GM18511 (cell line): ENCODE measurements at regions not wholly inside any gene's neighbourhood (a gene's known extent, or its start where the extent isn't known, plus 50 kb on each side); places are given as distances from the start of the nearest gene placed in this dataset.
"Not testable (repeated sequence)": the region's sequence is repeated elsewhere in the genome, so short reads cannot be mapped to it uniquely, and the experiment has no call there.

Experiments used
- ATAC-seq: cut with Tn5 transposase; IDR thresholded peaks from one replicate; pipeline ENCODE4 v1.9.1; 2021; ENCODE audit warnings: mild to moderate bottlenecking, moderate library complexity; ENCODE audit not compliant: unreplicated experiment

DNA sequence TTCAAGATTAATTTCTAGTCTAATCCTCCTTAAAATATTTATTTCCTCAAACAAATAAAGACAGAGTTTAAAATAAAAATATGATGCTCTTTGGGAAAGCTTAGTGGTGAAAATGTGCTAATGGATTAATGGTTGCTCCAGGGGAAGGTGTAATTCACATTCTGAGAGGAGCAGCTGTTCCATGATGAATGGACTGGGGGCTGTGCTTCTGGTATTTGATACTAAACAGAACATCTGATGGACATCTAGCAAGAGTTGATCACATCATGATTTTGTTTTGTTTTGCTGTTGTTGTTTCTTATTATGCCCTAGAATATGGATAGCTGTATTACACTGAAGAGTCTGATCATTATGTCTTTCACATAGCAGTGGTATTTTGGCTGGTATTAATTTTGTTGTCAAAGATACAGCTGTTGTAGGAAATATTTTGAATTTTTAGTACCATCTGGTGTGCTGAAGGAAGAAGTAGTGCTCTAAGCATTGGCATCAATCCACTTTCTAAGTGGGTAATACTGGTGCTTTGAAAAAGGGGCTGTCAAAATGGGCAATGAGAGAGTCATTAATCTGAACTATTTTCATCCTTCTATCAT lies 296.4 kb downstream of the ADAMTS20 start:
- no peak for ATAC-seq

DNA sequence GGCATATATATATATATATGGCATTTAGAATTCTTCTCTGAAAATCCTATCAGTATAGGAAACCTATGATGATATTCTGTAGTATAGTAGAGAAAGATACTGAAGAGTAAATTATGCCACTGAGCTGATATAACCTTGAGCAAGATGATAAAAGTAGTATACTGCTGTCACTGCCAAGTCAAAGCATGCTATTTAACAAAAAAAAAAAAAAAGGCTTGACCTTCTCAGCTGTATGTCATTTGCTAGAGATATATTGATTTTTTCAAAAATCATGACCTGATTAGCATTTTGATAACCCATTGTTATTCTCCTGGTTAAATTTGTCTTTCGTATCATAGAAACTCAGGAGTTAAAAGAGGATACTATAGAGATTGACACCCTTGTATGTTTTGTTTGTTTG lies 299.4 kb downstream of the ADAMTS20 start:
- ATAC-seq: no peak

DNA sequence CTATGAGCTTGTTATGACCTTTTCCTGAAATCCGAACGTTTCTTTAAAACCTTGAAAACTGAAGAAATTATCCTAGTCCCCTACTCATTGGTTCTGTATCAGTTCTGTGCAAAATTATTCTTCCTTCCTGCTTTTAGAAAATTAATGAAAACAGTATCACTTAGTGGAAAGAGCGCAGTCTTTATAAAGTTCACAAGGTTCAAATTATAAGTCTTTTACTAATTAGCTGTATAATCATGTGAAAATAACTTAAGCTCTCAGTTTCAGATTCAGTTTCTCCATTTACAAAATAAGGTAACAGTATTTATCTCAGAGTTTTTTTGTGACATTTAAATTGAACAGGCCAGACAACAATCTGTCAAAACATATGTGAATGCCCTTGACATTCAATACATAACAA lies 306.1 kb downstream of the ADAMTS20 start:
- no peak for ATAC-seq

DNA sequence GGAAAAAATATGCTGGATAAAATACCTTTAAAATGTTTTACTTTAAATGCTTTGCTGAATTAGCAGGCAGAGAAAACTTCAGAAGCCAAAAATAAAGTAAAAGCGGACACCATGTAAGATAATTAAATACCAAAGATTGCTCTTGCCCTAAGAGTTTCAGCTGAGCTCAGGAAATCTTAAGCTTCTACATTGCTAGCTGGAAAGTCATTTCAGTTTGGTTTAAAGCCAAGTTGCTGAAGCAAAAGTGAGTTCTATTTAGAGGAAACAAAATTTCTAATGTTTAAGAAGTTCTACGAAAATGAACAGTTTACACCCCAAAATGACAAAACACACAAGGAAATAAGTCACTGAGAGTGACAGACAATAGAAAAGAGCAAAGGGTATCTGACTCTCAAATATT lies 310.0 kb downstream of the ADAMTS20 start:
- ATAC-seq: no peak

DNA sequence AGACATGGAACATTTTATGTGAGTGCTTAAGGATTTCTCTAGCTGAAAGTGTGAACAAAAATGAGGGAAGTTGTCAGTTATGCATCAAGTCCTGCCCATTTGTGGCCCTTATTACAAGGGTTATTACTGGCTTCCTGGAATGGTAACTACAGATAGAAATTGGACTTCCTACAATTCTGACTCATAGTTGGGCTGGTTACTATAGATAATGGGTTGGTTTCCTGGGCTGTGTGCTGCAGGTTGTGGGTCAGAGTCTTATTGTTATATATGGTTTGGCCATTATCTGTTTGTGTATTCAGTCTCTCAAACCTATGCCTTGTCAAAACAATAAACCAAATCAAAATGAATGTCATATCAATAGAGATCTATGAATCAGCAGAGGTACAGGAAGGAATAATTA lies 313.7 kb downstream of the ADAMTS20 start:
- ATAC-seq: no peak

DNA sequence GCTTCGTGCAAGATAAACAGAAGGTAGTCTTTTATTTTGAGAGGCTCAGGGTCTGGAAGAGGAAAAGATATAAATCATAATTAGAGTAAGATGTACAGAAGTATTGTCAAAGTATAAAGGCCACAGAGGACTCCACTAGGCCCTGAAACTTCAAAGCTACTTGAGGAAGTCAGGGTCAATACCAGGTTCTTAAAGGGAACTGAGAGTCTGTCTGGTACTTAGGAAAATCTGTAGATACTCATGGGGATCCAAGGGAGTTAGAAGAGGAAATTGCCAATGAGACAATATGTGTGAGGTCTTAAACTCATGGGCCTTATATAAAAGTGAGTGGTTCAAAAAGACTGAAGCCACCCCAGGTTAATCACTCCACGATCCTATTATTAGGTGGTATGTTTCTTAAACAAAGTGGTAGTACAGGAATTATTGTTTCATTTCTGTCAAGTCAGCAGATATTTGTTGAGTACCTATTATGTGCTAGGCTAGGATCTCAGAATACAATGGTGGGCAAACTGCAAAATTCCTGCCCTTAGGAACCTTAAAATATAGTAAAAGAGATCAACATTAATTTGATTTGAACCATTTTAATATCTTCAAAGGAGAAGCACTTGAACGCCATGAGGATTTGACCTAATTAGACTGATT lies 314.6 kb downstream of the ADAMTS20 start:
- no peak for ATAC-seq

DNA sequence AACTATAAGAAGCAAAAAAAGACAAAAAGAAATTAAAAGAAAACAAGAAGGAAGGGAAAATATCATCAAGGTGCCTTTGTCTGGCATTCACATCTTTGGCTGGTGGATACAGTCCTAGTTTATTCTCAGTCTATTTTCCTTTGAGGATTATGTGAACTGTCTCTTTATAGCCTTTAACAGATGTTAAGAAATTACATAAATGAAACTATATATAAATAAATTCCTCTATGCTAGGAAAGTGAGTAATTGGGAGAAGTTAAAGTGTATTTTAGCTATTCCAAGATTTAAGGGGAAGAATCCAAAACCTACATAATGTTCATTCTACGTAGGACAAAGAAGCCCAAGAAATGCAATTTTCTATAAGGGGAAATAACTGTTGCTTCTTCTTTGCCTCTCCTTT lies 316.3 kb downstream of the ADAMTS20 start:
- no peak for ATAC-seq

DNA sequence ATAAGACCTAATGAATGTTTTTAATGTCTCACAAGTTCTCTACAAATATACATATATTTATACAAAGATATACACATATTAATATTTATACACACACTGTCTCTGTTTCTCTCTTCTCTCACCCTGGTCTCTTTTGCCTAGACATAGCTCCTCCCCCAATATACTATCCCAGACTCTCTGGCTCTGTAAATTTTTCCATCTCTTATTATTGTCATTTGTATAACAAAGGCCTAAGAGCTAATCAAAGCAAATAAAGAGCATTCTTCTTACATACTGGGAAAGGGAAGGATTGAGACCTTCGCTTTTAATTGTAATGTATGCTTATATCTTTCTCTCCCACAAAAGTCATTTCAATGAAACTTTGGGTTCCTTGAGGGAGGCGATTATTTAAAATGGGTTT lies 318.1 kb downstream of the ADAMTS20 start:
- ATAC-seq: no peak

DNA sequence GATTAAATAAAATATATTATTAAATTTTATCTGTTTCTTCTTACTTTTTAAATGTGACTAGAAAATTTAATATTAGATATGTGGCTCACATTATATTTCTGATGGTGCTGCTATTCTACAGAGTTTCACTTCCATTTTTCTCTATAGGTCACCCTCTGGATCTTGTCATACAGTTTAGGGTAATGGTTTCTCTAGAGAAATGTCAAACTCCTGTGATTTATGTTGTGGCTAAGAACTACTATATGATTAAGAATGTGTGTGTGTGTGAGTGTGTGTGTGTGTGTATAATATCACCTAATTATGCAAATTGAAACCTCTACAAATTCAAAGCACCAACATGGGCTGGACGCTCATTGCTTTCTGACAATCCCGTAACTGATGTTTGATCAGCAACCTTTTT lies 325.9 kb downstream of the ADAMTS20 start:
- no peak for ATAC-seq

DNA sequence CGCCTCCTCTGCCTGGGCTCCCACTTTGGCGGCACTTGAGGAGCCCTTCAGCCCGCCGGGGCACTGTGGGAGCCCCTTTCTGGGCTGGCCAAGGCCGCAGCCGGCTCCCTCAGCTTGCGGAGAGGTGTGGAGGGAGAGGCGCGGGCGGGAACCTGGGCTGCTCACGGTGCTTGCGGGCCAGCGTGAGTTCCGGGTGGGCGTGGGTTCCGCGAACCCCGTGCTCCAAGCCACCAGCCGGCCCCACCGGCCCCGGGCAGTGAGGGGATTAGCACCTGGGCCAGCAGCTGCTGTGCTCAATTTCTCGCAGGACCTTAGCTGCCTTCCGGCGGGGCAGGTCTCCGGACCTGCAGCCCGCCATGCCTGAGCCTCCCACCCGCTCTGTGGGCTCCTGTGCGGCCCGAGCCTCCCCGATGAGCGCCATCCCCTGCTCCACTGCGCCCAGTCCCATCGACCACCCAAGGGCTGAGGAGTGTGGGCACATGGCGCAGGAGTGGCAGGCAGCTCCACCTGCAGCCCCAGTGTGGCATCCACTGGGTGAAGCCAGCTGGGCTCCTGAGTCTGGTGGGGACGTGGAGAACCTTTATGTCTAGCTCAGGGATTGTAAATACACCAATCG lies 327.7 kb downstream of the ADAMTS20 start:
- not testable (repeated sequence) for ATAC-seq

DNA sequence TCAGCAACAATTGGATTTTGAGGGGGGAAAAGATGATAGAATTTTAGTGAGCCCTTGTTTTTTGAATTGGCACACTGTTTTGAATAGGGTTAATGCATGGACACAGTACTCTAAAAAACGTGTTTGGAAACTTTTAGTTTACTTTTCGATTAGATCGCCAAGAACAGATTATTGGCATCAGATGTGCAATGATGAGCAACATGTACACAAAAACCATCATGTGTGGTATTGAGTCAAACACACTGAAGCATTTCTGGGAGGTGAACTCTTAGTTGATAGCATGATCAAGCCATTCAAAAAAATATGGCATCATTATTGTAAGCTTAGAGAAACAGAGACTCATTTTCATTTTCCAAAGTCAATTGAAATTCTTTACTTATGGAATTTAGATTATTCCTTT lies 329.2 kb downstream of the ADAMTS20 start:
- ATAC-seq: no peak

DNA sequence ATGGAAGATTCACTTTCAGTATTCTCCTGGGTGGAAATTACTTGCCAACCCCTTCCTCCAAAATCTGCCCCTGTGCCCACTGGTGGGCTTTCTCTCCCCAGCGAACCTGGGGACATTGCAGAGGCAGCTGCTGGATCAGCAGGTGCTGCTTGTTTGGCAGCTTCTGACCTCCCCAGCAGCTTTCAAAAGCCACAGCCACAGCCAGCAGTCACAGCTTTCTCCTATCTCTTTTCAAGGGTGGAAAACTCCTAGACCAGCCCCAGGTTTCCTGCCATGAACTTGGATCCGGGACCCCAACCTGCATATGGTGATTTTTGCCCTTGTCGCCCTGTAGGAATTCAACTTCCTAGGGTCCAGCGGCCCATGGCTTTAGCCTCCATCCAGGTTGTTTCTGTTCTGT lies 330.8 kb downstream of the ADAMTS20 start:
- no peak for ATAC-seq

DNA sequence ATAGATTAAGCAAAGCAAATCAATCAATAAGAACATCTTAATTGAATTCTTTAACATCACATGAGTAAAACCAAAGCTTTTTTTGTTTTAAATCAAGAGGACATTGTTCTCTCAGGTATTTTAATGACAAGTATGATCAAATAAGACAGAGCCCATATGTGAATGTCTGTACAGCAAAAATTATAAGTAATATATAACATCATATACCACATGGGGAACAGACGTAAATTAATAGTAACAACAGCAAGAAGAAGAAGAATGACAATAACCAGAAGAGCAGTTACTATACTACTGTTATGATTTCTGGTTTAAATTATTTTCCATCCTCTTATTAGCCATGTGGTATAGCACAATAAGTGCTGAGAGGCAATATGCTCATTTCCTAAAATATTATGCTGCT lies 335.5 kb downstream of the ADAMTS20 start:
- ATAC-seq: no peak

DNA sequence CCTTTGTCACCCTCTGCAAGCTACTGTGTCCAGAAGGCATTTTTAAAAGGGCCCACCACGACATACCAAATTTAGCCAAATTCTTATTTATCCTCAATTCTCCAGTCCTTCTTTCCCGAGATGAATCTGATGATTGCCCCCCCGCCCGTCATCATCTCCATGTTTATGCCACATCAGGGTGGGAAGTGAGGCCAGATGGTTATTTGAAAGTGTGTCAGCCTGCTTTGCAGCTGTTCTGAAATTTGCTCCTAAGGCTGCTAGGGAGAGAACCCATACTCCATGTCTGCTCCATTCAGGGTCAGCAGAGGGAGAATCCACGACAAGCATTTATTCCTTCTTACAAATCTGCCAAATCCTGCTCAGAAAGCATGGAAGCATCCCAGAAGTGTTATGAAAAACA lies 337.8 kb downstream of the ADAMTS20 start:
- no peak for ATAC-seq

DNA sequence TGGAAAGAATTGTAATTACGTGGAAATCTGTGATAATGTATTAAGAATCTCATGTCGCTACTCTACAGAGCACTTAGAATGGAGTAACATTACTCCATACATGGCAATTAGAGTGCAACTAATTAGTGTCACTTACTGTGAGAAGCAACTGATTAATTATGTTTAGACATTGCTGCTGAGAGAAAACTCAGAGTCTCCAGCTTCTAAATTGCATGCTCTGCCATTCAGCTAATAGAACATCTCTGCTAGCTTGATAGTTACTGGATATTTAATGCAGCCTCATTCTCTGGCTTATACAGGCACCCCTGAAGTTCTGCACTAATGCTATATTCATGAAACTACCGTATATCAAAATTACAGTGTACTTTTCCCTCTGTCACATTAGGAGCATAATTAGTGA lies 338.4 kb downstream of the ADAMTS20 start:
- ATAC-seq: no peak

DNA sequence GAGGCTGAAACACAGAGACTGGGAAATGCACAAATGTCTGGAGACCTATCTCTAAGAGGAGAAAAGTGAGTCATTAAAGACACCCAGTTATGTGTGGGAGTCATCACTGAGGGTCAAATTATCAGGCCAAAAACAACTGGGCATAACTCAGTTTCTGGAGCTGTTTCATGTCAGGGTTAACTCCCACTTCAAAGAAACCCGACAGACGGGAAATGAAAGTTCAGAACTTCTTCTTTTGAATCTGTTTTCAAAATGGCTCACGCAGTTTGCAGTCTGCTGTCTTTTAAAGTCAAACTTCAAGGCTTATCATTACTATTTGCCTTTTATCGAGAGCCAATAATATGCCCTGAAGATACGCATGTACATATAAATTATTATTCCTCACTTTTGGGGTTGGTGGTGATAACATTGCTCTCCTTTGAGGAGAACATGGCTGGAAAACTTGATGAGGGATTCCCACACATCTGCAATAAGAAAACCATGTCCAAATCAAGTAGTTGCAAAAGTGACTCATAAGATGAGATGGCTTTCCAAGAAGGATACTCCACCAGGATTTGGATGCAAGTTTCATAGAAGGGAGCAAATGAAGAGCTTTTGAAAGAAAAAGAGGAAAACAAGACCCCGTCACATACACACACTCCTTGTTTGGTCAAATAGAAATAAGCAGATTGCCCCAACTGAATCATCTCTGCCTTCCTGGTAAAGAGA lies 341.4 kb downstream of the ADAMTS20 start:
- peak; percentile 98 for ATAC-seq

DNA sequence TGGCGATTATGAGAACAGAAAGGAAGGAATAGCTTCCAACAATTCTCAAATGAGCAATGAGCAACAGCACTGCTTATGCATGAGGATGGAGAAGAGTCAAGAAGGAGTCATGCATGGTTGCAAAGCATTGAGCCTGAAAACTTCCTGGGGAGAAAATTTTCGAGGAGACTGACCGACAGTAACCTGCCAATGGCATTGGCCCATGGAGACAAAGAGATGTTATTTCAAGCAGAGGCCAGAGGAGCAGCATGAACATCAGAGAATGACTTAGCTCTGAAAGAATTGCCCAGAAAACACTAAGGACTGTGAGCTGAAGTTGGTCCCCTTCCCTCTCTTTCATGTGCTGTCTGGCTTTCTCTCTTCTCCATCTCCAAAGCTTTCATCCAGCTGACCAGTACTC lies 343.4 kb downstream of the ADAMTS20 start:
- ATAC-seq: no peak

DNA sequence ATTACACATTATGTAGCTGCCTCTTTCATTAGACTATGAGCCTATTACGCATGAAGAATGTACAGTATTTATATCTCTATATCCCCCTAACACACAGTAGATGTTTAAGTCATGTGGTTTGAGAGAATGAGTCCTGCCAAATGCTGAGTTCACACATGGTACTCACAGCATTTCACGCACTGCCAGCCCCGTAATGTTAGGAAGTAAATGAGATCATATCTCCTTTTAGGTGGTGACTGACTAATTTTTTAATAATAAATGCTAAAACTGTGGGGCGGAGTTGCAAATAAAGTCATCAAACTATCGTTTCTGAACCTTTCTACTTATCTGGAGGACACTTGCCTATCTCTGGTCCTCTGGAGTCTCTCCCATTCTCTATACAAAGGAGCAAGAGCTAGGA lies 343.8 kb downstream of the ADAMTS20 start:
- ATAC-seq: no peak

DNA sequence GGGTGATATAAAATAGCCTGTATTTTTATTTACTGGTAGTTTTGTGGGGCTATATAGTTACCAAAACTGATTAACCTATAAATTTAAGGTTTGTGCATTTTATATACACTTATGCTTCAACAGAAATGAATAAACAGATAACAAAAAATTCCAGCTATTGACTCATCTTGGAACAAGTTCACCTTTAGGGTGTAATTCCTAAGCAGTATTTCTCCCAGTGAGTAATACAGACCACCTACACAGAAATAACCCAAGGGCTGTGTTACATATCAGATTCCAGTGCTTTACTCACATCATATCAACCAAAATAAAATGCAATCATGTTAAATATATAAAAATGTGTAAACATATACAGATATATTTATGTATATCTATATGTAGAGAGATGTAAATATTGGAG lies 345.6 kb downstream of the ADAMTS20 start:
- ATAC-seq: no peak

DNA sequence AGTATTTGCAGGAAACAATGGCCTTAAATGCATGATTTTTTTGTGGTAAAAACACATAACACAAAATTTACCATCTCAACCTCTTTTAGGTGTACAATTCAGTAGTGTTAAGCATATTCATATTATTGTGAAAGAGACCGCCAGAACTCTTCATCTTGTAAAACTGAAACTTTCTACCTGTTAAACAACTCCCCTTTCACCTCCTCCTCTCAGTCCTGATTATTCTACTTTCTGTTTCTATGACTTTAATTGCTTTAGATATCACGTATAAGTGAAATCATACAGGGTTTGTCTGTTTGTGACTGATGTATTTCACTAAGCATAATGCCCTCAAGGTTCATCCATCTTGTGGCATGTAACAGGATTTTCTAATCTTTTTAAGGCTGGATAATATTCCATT lies 353.4 kb downstream of the ADAMTS20 start:
- no peak for ATAC-seq

DNA sequence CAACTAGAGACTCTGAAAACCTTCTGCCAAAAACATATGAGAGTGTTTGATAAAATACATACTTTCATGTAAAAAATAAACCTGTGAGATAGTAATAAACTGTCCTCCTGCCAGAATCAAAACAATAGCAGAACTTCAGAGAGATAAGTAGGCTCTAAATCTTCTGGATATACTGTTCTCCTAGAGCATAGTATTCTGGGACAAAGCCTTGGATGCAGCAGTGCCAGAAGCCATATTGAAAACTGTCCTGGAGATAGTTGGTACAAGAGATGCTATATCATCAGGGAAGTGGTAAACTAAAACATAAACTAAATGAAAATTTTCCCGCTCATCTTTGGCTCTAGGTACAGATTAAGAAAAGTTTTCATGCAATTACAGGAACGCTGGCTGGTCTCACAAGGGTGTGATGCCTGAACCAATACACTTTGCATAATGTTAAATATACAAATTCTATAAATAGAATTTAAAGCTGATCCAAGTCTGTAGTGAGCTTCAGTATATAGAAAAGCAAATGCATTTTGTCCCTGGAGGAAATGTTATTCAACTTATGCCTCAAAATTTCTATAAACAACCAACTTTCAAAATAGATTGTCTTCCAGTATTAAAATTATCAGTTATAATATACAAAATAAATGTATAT lies 355.6 kb downstream of the ADAMTS20 start:
- no peak for ATAC-seq

DNA sequence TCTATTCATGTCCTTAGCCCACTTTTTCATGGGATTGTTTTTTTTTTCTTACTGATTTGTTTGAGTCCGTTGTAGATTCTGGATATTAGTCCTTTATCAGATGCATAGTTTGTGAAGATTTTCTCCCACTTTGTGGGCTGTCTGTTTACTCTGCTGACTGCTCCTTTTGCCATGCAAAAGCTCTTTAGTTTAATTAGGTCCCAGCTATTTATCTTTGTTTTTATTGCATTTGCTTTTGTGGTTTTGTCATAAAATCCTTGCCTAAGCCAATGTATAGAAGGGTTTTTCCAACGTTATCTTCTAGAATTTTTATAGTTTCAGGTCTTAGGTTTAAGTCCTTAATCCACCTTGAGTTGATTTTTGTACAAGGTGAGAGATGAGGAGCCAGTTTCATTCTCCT lies 358.9 kb downstream of the ADAMTS20 start:
- not testable (repeated sequence) for ATAC-seq
